HepG2 (cell line): ENCODE measurements at regions not wholly inside any gene's neighbourhood (a gene's known extent, or its start where the extent isn't known, plus 50 kb on each side); places are given as distances from the start of the nearest gene placed in this dataset.

Experiments
- ATF2 ChIP-seq: sonication (generic); formaldehyde crosslinking; IDR thresholded peaks from 2 replicates; pipeline ENCODE4 v1.4.0; 2020; ENCODE audit warnings: missing genetic modification reagents
- DPF2 ChIP-seq: sonication (generic); formaldehyde crosslinking; IDR thresholded peaks from 2 replicates; pipeline ENCODE4 v1.4.0; 2020; ENCODE audit warnings: mild to moderate bottlenecking, low read depth, missing genetic modification reagents, borderline replicate concordance
- ESRRA ChIP-seq: sonication (generic); formaldehyde crosslinking; IDR thresholded peaks from 2 replicates; pipeline ENCODE4 v1.5.1; 2020; ENCODE audit warnings: mild to moderate bottlenecking, low read depth, missing genetic modification reagents
- GRHL1 ChIP-seq: sonication (generic); formaldehyde crosslinking; conservative IDR thresholded peaks from 2 replicates; pipeline ENCODE4 v1.8.0; 2022; ENCODE audit warnings: missing genetic modification reagents
- HMG20B ChIP-seq: conservative IDR thresholded peaks from 2 replicates; pipeline ENCODE4 v1.6.1; 2016; ENCODE audit warnings: missing genetic modification reagents, missing compliant biosample characterization
- HOXD1 ChIP-seq: sonication (generic); formaldehyde crosslinking; IDR thresholded peaks from 2 replicates; pipeline ENCODE4 v1.5.0; 2020; ENCODE audit warnings: missing genetic modification reagents
- JUN ChIP-seq: sonication (generic); formaldehyde crosslinking; IDR thresholded peaks from 2 replicates; pipeline ENCODE4 v1.4.0; 2020; ENCODE audit warnings: mild to moderate bottlenecking, missing genetic modification reagents
- KDM3A ChIP-seq: IDR thresholded peaks from 2 replicates; pipeline ENCODE4 v1.6.1; 2018; ENCODE audit warnings: low read depth, missing compliant biosample characterization
- KDM6A ChIP-seq: IDR thresholded peaks from 2 replicates; pipeline ENCODE4 v1.6.1; 2016; ENCODE audit warnings: low read depth
- KLF16 ChIP-seq, 2 experiments: sonication (generic) in 1 of 2; formaldehyde crosslinking in 1 of 2; IDR thresholded peaks; 2 replicates each; pipeline versions ENCODE4 v1.6.1 to v1.8.0; 2016 to 2023; ENCODE audit warnings: missing genetic modification reagents in 2 of 2, missing compliant biosample characterization in 1 of 2
- NRL ChIP-seq: sonication (generic); formaldehyde crosslinking; IDR thresholded peaks from 2 replicates; pipeline ENCODE4 v1.5.0; 2020; ENCODE audit warnings: missing genetic modification reagents, mild to moderate bottlenecking, moderate library complexity, borderline replicate concordance
- PHB2 ChIP-seq: fragments of 450-650 bp; IDR thresholded peaks from 2 replicates; pipeline ENCODE4 v1.6.1; 2018; ENCODE audit not compliant: partially characterized antibody
- PPARG ChIP-seq: conservative IDR thresholded peaks from 2 replicates; pipeline ENCODE4 v1.6.1; 2016; ENCODE audit warnings: missing biosample characterization, missing genetic modification reagents
- RFX1 ChIP-seq: fragments of 450-650 bp; IDR thresholded peaks from 2 replicates; pipeline ENCODE4 v1.6.1; 2017
- RXRA ChIP-seq: sonication (generic); formaldehyde crosslinking; IDR thresholded peaks from 2 replicates; pipeline ENCODE4 v1.5.1; 2020; ENCODE audit warnings: missing genetic modification reagents
- SPEN ChIP-seq: sonication (generic); formaldehyde crosslinking; IDR thresholded peaks from 2 replicates; pipeline ENCODE4 v1.5.1; 2020; ENCODE audit warnings: low read depth, mild to moderate bottlenecking, missing genetic modification reagents
- TGIF2 ChIP-seq: IDR thresholded peaks from 2 replicates; pipeline ENCODE4 v1.6.1; 2016; ENCODE audit warnings: control low read depth, missing compliant biosample characterization
- ZBTB21 ChIP-seq: sonication (generic); formaldehyde crosslinking; IDR thresholded peaks from 2 replicates; pipeline ENCODE4 v1.4.0; 2020; ENCODE audit warnings: missing genetic modification reagents
- ZEB1 ChIP-seq: IDR thresholded peaks from 2 replicates; pipeline ENCODE4 v1.6.1; 2012; ENCODE audit warnings: mild to moderate bottlenecking, low read depth, inconsistent platforms; ENCODE audit not compliant: insufficient replicate concordance
- ZFAT ChIP-seq: sonication (generic); formaldehyde crosslinking; conservative IDR thresholded peaks from 2 replicates; pipeline ENCODE4 v1.8.1; 2023; ENCODE audit warnings: missing genetic modification reagents, inconsistent platforms
- ZFP36L2 ChIP-seq: sonication (generic); formaldehyde crosslinking; IDR thresholded peaks from 2 replicates; pipeline ENCODE4 v1.4.0; 2020; ENCODE audit warnings: missing genetic modification reagents
- ZFX ChIP-seq: sonication (generic); formaldehyde crosslinking; IDR thresholded peaks from 2 replicates; pipeline ENCODE4 v1.4.0; 2020; ENCODE audit warnings: mild to moderate bottlenecking, low read depth, missing genetic modification reagents, moderate library complexity
- ZNF224 ChIP-seq: sonication (generic); formaldehyde crosslinking; IDR thresholded peaks from 2 replicates; pipeline ENCODE4 v1.5.0; 2020; ENCODE audit warnings: mild to moderate bottlenecking, missing genetic modification reagents
- ZNF282 ChIP-seq: fragments of 450-650 bp; IDR thresholded peaks from 2 replicates; pipeline ENCODE4 v1.6.1; 2018; ENCODE audit not compliant: partially characterized antibody
- ZNF335 ChIP-seq: sonication (generic); formaldehyde crosslinking; IDR thresholded peaks from 2 replicates; pipeline ENCODE4 v1.4.0; 2020; ENCODE audit warnings: missing genetic modification reagents
- ZNF558 ChIP-seq: sonication (generic); formaldehyde crosslinking; IDR thresholded peaks from 2 replicates; pipeline ENCODE4 v1.9.0; 2022; ENCODE audit warnings: mild to moderate bottlenecking, missing genetic modification reagents, borderline replicate concordance
- ZNF569 ChIP-seq: sonication (generic); formaldehyde crosslinking; IDR thresholded peaks from 2 replicates; pipeline ENCODE4 v1.5.0; 2020; ENCODE audit warnings: mild to moderate bottlenecking, missing genetic modification reagents, moderate library complexity, borderline replicate concordance
- ZNF691 ChIP-seq: sonication (generic); formaldehyde crosslinking; IDR thresholded peaks from 2 replicates; pipeline ENCODE4 v1.4.0; 2020; ENCODE audit warnings: missing genetic modification reagents, low read depth, mild to moderate bottlenecking, borderline replicate concordance
- ZNF776 ChIP-seq: sonication (generic); formaldehyde crosslinking; IDR thresholded peaks from 2 replicates; pipeline ENCODE4 v1.4.0; 2020; ENCODE audit warnings: mild to moderate bottlenecking, missing genetic modification reagents

GRCh38 chr9:129442803-129443511 lies 177.9 kb downstream of the C9orf50 start (continued):
- TF ChIP-seq NRL (0 out of 2 replicates have a peak, but pooled peaks have one; percentile 41), ZNF558 (CRISPR knock-in tag) (no peak), ZNF335 (CRISPR knock-in tag) (0 out of 2 replicates have a peak, but pooled peaks have one; percentile 16), DPF2 (CRISPR knock-in tag) (peak; percentile 58; the same call in 1 of the 2 replicates), GRHL1 (CRISPR knock-in tag) (no peak), RFX1 (no peak), HMG20B (CRISPR knock-in tag) (no peak), PHB2 (no peak), ZNF776 (CRISPR knock-in tag) (no peak), KDM6A (CRISPR knock-in tag) (0 out of 2 replicates have a peak, but pooled peaks have one; percentile 22), SPEN (CRISPR knock-in tag) (peak; percentile 95; the same call in 1 of the 2 replicates), TGIF2 (CRISPR knock-in tag) (0 out of 2 replicates have a peak, but pooled peaks have one; percentile 35), RXRA (CRISPR knock-in tag) (peak; percentile 51; the same call in 1 of the 2 replicates), ATF2 (peak; percentile 46; the same call in 1 of the 2 replicates), ZFX (peak; percentile 58), ZNF282 (no peak), KDM3A (no peak), ZNF691 (peak; percentile 41; the same call in 1 of the 2 replicates), ZBTB21 (CRISPR knock-in tag) (no peak), ZFP36L2 (CRISPR knock-in tag) (no peak), KLF16 (CRISPR knock-in tag; IDR thresholded peaks at IDR 0.05) (peak in 1 of 2 experiments; percentile 27; a peak in 1 of 4 replicates), ESRRA (CRISPR knock-in tag) (no peak; the same call in none of the 2 replicates), ZEB1 (no peak), ZNF224 (CRISPR knock-in tag) (no peak), PPARG (CRISPR knock-in tag) (no peak; the same call in 1 of the 2 replicates), JUN (CRISPR knock-in tag) (no peak), ZNF569 (CRISPR knock-in tag) (no peak), ZFAT (CRISPR knock-in tag) (no peak), HOXD1 (CRISPR knock-in tag) (no peak)
- TF ChIP-seq, all 625 proteins: peak for 175
